K562 (cell line): ENCODE measurements at regions not wholly inside any gene's neighbourhood (a gene's known extent, or its start where the extent isn't known, plus 50 kb on each side); places are given as distances from the start of the nearest gene placed in this dataset.

Experiments used
- BCL6 ChIP-seq: fragments of 250-450 bp; sonication (Bioruptor Pico); IDR thresholded peaks from 2 replicates; pipeline ENCODE4 v1.4.0; 2020
- CBFA2T2 ChIP-seq: fragments of 450-650 bp; conservative IDR thresholded peaks from 2 replicates; pipeline ENCODE4 v1.6.1; 2017; ENCODE audit warnings: mild to moderate bottlenecking
- FOXJ2 ChIP-seq: fragments of 200-800 bp; sonication (Bioruptor generic); IDR thresholded peaks from 2 replicates; pipeline ENCODE4 v1.6.1; 2016; ENCODE audit warnings: missing genetic modification characterization, missing compliant biosample characterization
- HDAC1 ChIP-seq, 2 experiments: fragments of 450-650 bp; IDR thresholded peaks; 2 replicates each; pipeline ENCODE4 v1.6.1; 2016 to 2017; ENCODE audit warnings: inconsistent platforms in 1 of 2, mild to moderate bottlenecking in 1 of 2, moderate library complexity in 1 of 2
- NONO ChIP-seq, 2 experiments: fragments of 200-400 bp in 1 of 2; fragments of 450-650 bp in 1 of 2; formaldehyde crosslinking in 1 of 2; IDR thresholded peaks; 2 replicates each; pipeline ENCODE4 v1.6.1; 2017; ENCODE audit warnings: low read depth in 2 of 2, mild to moderate bottlenecking in 2 of 2, moderate library complexity in 2 of 2, low read length in 1 of 2
- POLR2AphosphoS5 ChIP-seq: IDR thresholded peaks from 2 replicates; pipeline ENCODE4 v1.6.1; 2011; ENCODE audit warnings: mild to moderate bottlenecking, low read depth, low read length, moderate library complexity; ENCODE audit not compliant: control insufficient read depth, insufficient read depth
- RBM15 ChIP-seq: fragments of 200-400 bp; formaldehyde crosslinking; IDR thresholded peaks from 2 replicates; pipeline ENCODE4 v1.6.1; 2018; ENCODE audit warnings: mild to moderate bottlenecking, low read length, moderate library complexity; ENCODE audit not compliant: insufficient read depth
- RFX7 ChIP-seq: fragments of 250-450 bp; sonication (Bioruptor Pico); IDR thresholded peaks from 2 replicates; pipeline ENCODE4 v1.5.1; 2021; ENCODE audit warnings: mild to moderate bottlenecking
- SOX6 ChIP-seq: fragments of 450-650 bp; IDR thresholded peaks from 2 replicates; pipeline ENCODE4 v1.6.1; 2014; ENCODE audit warnings: mild to moderate bottlenecking
- STAT5A ChIP-seq: IDR thresholded peaks from 2 replicates; pipeline ENCODE4 v1.6.1; 2012; ENCODE audit warnings: low read length, inconsistent platforms, borderline replicate concordance
- ZNF589 ChIP-seq: fragments of 200-800 bp; sonication (Bioruptor generic); IDR thresholded peaks from 2 replicates; pipeline ENCODE4 v1.6.1; 2016; ENCODE audit warnings: low read depth, missing genetic modification characterization, missing compliant biosample characterization
- TF ChIP-seq, protein P1 (sequence below): sonication (generic); formaldehyde crosslinking; IDR thresholded peaks from 2 replicates; pipeline ENCODE4 v1.8.1; 2023; ENCODE audit warnings: mild to moderate bottlenecking, missing genetic modification reagents
- TF ChIP-seq, protein P2 (sequence below): fragments of 450-650 bp; IDR thresholded peaks from 2 replicates; pipeline ENCODE4 v1.6.1; 2016
- TF ChIP-seq, protein P3 (sequence below): fragments of 450-650 bp; formaldehyde crosslinking; IDR thresholded peaks from 2 replicates; pipeline ENCODE4 v1.4.0; 2020; ENCODE audit warnings: mild to moderate bottlenecking
- TF ChIP-seq, protein P4 (sequence below): fragments of 250-450 bp; sonication (Bioruptor Pico); IDR thresholded peaks from 2 replicates; pipeline ENCODE4 v1.8.0; 2021; ENCODE audit warnings: mild to moderate bottlenecking, moderate library complexity
- TF ChIP-seq, protein P5 (sequence below): sonication (generic); formaldehyde crosslinking; IDR thresholded peaks from 2 replicates; pipeline ENCODE4 v1.5.0; 2020; ENCODE audit warnings: missing genetic modification reagents

DNA sequence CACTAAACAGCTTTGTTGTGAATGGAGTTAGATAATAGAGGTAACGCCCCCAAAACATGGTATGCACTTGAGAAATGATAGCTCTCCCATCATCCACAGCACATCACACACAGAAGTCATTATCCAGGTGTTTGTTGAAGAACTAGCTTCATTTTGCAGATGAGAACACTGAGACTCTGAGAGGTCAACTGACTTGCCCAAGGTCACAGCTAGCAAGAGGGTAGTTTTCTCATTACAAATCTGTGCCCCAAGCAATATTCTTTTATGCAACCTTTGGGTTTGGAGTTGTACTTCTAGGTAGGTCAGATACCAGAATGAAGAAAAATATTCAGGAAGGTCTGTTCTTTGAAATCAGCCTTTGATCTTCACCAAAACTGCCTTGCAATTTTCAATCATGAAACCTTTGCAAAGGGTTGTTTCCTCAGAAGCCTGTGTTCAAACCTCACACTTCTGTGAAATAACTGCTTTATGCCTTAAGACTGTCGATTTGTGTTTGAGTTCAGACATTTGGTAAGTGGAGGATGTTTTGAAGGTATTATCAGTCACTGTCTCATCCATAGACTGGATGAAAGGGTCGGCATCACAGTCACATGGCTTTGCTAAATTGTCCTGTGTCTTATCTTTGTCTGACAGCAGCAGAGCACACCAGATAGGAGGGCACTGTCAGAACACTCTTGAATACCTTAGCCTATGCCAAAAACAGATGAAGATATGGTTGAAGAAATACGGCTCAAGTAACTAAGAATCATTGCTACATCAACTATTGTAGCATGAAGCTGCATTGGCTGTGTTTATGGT is 233.2 kb upstream of the BTG1 start (continued):
- TF ChIP-seq, protein P1, sequence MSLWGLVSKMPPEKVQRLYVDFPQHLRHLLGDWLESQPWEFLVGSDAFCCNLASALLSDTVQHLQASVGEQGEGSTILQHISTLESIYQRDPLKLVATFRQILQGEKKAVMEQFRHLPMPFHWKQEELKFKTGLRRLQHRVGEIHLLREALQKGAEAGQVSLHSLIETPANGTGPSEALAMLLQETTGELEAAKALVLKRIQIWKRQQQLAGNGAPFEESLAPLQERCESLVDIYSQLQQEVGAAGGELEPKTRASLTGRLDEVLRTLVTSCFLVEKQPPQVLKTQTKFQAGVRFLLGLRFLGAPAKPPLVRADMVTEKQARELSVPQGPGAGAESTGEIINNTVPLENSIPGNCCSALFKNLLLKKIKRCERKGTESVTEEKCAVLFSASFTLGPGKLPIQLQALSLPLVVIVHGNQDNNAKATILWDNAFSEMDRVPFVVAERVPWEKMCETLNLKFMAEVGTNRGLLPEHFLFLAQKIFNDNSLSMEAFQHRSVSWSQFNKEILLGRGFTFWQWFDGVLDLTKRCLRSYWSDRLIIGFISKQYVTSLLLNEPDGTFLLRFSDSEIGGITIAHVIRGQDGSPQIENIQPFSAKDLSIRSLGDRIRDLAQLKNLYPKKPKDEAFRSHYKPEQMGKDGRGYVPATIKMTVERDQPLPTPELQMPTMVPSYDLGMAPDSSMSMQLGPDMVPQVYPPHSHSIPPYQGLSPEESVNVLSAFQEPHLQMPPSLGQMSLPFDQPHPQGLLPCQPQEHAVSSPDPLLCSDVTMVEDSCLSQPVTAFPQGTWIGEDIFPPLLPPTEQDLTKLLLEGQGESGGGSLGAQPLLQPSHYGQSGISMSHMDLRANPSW (CRISPR knock-in tag) = no peak
- TF ChIP-seq HDAC1 (IDR thresholded peaks at IDR 0.05) (peak in 1 of 2 experiments; percentile 57; a peak in 1 of 4 replicates), RFX7 (CRISPR knock-in tag) (no peak), NONO (IDR thresholded peaks at IDR 0.05; ENCODE audit: low read depth in 2 of 2, low read length in 1 of 2) (peak in 1 of 2 experiments; percentile 56; a peak in 1 of 4 replicates), STAT5A (peak; percentile 83), RBM15 (no peak), SOX6 (peak; percentile 98), ZNF589 (CRISPR knock-in tag) (peak; percentile 79; the same call in 1 of the 2 replicates), POLR2AphosphoS5 (peak; percentile 90), BCL6 (CRISPR knock-in tag) (no peak), FOXJ2 (tag) (0 out of 2 replicates have a peak, but pooled peaks have one; percentile 30), CBFA2T2 (peak; percentile 94)
- TF ChIP-seq, protein P2, sequence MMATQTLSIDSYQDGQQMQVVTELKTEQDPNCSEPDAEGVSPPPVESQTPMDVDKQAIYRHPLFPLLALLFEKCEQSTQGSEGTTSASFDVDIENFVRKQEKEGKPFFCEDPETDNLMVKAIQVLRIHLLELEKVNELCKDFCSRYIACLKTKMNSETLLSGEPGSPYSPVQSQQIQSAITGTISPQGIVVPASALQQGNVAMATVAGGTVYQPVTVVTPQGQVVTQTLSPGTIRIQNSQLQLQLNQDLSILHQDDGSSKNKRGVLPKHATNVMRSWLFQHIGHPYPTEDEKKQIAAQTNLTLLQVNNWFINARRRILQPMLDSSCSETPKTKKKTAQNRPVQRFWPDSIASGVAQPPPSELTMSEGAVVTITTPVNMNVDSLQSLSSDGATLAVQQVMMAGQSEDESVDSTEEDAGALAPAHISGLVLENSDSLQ = peak; percentile 89
- TF ChIP-seq, protein P3, sequence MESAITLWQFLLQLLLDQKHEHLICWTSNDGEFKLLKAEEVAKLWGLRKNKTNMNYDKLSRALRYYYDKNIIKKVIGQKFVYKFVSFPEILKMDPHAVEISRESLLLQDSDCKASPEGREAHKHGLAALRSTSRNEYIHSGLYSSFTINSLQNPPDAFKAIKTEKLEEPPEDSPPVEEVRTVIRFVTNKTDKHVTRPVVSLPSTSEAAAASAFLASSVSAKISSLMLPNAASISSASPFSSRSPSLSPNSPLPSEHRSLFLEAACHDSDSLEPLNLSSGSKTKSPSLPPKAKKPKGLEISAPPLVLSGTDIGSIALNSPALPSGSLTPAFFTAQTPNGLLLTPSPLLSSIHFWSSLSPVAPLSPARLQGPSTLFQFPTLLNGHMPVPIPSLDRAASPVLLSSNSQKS (CRISPR knock-in tag) = no peak
- TF ChIP-seq, protein P4, sequence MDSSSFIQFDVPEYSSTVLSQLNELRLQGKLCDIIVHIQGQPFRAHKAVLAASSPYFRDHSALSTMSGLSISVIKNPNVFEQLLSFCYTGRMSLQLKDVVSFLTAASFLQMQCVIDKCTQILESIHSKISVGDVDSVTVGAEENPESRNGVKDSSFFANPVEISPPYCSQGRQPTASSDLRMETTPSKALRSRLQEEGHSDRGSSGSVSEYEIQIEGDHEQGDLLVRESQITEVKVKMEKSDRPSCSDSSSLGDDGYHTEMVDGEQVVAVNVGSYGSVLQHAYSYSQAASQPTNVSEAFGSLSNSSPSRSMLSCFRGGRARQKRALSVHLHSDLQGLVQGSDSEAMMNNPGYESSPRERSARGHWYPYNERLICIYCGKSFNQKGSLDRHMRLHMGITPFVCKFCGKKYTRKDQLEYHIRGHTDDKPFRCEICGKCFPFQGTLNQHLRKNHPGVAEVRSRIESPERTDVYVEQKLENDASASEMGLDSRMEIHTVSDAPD (CRISPR knock-in tag) = no peak
- TF ChIP-seq, protein P5, sequence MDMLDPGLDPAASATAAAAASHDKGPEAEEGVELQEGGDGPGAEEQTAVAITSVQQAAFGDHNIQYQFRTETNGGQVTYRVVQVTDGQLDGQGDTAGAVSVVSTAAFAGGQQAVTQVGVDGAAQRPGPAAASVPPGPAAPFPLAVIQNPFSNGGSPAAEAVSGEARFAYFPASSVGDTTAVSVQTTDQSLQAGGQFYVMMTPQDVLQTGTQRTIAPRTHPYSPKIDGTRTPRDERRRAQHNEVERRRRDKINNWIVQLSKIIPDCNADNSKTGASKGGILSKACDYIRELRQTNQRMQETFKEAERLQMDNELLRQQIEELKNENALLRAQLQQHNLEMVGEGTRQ = peak; percentile 79
